ENCODE measurements at regions not wholly inside any gene's neighbourhood (a gene's known extent, or its start where the extent isn't known, plus 50 kb on each side); places are given as distances from the start of the nearest gene placed in this dataset.

DNA sequence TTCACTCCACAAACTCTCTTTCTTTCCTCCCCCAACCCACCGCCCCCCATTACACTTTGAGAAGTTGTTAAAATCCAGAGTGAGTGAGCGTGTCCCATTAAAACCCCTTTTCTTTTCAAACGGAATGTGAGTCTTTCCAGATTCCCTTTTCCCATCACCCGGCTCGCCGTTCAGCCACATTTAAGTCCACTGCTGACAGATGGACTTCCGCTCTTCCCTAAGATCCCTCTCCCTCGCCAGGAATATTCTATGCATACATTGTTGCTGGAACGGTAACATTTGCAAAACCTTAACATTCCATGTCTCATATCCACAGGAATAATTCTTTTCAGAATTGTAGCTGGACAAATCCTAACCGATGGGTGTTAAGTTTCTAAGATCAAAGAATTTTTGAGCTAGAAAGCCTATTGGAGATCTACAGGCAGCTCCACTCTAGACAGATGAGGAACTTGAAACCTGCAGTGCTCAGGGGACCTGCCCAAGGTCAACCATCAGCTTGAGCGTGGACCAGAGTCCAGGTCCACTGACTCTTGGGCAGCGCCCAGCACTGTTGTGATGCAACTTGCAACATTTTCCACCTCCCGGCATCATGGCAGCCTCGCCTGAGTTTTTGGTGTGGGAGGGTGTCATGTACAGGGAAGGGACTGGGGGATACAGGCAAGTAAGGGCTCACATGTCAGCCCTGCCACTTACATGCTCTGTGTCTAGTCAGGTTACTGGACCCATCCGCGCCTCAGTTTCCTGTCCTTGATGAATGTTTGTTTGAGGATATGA, 500.1 kb downstream of the CCDC171 start:
- no peak overlapping the region for H3K27ac ChIP-seq
- no peak for TF ChIP-seq ZFX (IDR thresholded peaks at IDR 0.05; ENCODE audit: borderline replicate concordance)
- TF ChIP-seq, protein P1, sequence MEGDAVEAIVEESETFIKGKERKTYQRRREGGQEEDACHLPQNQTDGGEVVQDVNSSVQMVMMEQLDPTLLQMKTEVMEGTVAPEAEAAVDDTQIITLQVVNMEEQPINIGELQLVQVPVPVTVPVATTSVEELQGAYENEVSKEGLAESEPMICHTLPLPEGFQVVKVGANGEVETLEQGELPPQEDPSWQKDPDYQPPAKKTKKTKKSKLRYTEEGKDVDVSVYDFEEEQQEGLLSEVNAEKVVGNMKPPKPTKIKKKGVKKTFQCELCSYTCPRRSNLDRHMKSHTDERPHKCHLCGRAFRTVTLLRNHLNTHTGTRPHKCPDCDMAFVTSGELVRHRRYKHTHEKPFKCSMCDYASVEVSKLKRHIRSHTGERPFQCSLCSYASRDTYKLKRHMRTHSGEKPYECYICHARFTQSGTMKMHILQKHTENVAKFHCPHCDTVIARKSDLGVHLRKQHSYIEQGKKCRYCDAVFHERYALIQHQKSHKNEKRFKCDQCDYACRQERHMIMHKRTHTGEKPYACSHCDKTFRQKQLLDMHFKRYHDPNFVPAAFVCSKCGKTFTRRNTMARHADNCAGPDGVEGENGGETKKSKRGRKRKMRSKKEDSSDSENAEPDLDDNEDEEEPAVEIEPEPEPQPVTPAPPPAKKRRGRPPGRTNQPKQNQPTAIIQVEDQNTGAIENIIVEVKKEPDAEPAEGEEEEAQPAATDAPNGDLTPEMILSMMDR (IDR thresholded peaks at IDR 0.05): no peak

DNA sequence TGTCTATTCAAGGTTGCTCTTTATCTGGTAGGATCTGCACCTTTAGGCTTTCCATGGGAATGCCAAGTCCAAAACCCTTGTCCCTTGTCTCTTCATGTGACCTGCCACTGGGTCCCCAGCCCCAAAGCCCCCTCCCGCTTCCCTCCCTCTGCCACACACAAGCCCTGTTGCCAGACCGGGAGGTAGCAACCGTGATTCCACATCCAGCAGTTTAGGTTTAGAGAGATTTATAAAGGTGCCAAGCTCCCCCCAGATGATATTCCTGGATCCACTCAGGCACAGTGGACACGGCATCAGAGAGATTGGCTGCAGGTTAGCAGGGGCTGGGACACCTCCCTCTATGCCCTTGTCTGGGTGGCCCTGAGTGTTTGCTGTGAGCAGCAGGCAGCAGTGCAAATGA, 504.7 kb downstream of the CCDC171 start:
- TF ChIP-seq, protein P1 (IDR thresholded peaks at IDR 0.05): no peak
- TF ChIP-seq ZFX (IDR thresholded peaks at IDR 0.05; ENCODE audit: borderline replicate concordance): no peak
- no peak overlapping the region for H3K27ac ChIP-seq

DNA sequence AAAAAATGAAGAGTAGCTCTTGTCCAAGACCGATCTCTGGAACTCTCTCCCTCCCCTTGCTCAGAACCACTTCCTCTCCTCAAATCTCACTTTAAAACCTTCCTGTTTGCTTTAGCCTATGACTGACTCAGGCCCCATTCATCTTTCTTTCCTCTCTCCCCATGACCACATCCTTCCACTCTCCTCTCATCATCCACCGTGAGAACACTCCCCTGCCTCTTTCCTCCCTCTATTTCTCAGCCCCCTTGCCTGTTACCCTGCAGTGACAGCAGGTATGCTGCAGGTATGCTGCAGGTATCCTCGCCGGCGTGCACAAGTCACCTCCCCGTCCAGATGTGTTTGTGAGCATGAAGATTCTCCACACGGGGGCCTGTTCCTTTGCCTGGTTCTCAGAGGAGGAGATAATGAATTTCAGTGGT, 505.3 kb downstream of the CCDC171 start:
- no peak overlapping the region for H3K27ac ChIP-seq

DNA sequence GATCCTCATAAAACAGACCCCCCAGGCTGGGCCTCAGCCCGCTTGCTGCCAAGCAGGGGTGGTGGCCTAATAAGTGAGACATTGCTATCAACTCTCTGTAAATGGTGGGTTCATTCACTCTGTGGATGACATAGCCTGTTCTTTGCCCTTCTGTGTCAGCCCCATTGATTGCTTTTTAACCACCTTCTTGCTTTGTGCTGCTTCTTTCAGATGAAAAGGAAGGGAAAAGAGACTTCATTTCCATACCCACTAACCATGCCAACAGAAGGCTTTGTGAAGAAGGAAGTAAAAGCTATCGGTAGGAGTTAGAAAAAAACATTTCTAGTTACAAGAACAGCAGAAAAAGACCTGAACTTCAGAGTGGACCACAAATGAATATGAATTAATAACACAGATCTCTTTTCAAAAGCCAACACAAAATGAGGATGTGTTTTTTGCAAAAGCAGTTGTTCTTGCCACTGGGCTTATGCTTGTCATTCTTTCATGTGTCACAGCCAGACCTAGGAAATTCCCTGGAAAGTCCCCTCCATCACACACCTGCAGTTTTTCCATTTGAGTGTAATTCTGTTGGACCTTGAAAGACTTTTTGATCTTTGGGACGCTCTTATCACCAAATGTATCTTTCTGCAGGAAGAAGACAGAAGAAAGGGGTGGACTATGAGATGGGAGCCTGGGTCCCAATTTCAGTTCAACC, 507.7 kb downstream of the CCDC171 start:
- no peak overlapping the region for H3K27ac ChIP-seq
- TF ChIP-seq ZFX (IDR thresholded peaks at IDR 0.05; ENCODE audit: borderline replicate concordance): no peak
- TF ChIP-seq, protein P1 (IDR thresholded peaks at IDR 0.05): no peak

More for the DNA sequence above, 505.3 kb downstream of the CCDC171 start:
- no peak for TF ChIP-seq ZFX (IDR thresholded peaks at IDR 0.05; ENCODE audit: borderline replicate concordance)
- TF ChIP-seq, protein P1 (IDR thresholded peaks at IDR 0.05): no peak

DNA sequence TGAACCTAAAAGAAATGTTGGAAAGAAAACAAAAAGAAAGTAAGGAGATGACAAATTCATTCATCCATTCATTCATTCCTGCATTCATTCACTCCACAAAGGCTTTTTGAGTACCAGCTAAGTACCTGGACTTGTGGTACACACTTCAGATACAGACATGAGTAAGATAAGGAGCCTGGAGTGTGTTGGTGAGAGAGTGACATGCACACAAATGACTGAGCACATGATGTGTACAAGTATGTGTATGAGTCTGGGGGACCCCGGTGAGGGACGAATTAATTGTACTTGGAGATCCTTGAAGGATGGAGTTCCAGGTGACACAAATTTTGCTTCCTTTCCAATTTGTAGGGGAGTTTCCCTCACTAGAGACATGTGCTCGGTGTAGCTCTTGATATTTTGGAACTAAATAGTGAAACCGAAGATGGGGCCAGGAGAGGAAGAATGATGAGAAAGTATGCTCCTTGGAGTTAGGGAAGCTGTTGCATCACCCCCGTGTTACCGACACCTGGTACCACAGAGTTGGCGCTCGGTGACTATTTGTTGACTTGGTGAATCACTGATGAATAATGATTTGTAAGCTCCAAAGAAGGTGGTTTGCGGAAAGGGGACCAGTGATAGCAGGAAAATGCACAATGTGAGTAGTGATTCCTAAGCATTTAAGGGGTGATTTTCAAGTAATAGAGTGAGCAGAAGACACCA, 509.8 kb downstream of the CCDC171 start:
- no peak overlapping the region for H3K27ac ChIP-seq
- no peak for TF ChIP-seq ZFX (IDR thresholded peaks at IDR 0.05; ENCODE audit: borderline replicate concordance)
- TF ChIP-seq, protein P1 (IDR thresholded peaks at IDR 0.05): no peak

DNA sequence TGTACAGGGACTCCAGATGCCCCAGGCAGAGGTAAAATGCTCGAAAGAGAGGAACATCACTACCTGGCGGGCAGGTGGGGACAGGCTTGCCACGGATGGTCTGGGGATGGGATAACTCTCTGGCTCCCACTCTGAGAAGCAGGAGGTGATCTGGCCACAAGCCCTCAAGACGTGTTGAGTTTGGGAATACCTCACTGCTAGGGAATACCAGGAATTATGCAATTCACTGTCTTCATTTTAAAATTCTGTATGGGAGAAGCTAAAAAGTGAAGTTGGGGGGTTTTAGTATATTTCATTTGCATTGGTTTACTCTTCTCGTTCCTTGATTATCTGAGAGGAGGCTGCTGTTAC, 510.4 kb downstream of the CCDC171 start:
- no peak overlapping the region for H3K27ac ChIP-seq
- TF ChIP-seq, protein P1 (IDR thresholded peaks at IDR 0.05): no peak
- TF ChIP-seq ZFX (IDR thresholded peaks at IDR 0.05; ENCODE audit: borderline replicate concordance): no peak

All from 22Rv1 (cell line).